ENCODE measurements at regions not wholly inside any gene's neighbourhood (a gene's known extent, or its start where the extent isn't known, plus 50 kb on each side); places are given as distances from the start of the nearest gene placed in this dataset.

DNA sequence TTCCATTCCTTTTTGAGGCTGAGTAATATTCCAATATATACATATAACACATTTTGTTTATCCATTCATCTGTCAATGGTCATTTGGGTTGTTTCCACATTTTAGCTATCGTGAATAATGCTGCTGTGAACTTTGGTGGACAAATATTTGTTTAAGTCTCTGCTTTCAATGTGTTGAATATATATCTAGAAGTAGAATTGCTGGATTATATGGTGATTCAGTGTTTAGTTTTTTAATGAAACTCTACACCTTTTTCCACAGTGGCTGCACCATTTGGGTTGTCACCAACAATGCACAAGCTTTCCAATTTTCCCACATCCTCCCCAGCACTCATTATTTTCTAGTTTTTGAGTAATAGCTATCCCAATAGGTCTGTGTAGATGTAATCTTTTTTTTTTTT, 69.5 kb downstream of the ACTBL2 start:
- Mint-ChIP-seq H3K9me3 (no peaks in the 10 kb centered on the region), H3K27ac (peak overlapping the region in 1 of 7 donors; percentile 21), H3K36me3 (no peaks in the 10 kb centered on the region), H3K4me3 (no peak overlapping the region), H3K4me1 (peaks cover 2% of the 10 kb centered on the region), H3K27me3 (ENCODE audit: low read depth in 3 of 3) (peaks cover 0 to 2% (median 0%) of the 10 kb centered on the region in 3 donors)
- no peaks in the 10 kb centered on the region for H3K79me2 ChIP-seq (ENCODE audit: insufficient read depth, low read length)
- WGBS (ENCODE audit: insufficient coverage), result no CpG with 5 or more reads among the region's 1 CpG
- no peaks in the 10 kb centered on the region for H3K27me3 ChIP-seq (ENCODE audit: control insufficient read depth in 2 of 2, insufficient read depth in 2 of 2, low read length in 2 of 2)
- no peak overlapping the region for H2AFZ ChIP-seq (ENCODE audit: insufficient read depth, low read depth, low read length, poor library complexity, severe bottlenecking)
- no peak overlapping the region for H3K4me3 ChIP-seq (replicated peaks in 1 of 3; ENCODE audit: low read depth in 2 of 3, low read length in 3 of 3)
- H3K27ac ChIP-seq (ENCODE audit: low read depth in 1 of 2, low read length in 2 of 2), result no peak overlapping the region
- no peak overlapping the region for H3K9ac ChIP-seq (ENCODE audit: insufficient read depth, low read length, poor library complexity, severe bottlenecking)
- DNase-seq, result no peak
- no peaks in the 10 kb centered on the region for H3K36me3 ChIP-seq (replicated peaks in 1 of 2; ENCODE audit: control insufficient read depth in 1 of 2, insufficient read depth in 2 of 2, low read length in 2 of 2)
- no peak overlapping the region for H3K4me2 ChIP-seq (replicated peaks; ENCODE audit: extremely low read depth, low read length, poor library complexity, severe bottlenecking)
- no peaks in the 10 kb centered on the region for H3K9me3 ChIP-seq (replicated peaks in 1 of 2; ENCODE audit: control insufficient read depth in 1 of 2, insufficient read depth in 1 of 2, low read length in 2 of 2)
- H3K4me1 ChIP-seq (ENCODE audit: control insufficient read depth in 1 of 2, insufficient read depth in 2 of 2, low read length in 2 of 2), result no peaks in the 10 kb centered on the region
- no peaks in the 10 kb centered on the region for H4K20me1 ChIP-seq (ENCODE audit: insufficient read depth, low read length)
- intact Hi-C loops (cut with micrococcal nuclease), result no loop called here
- TF ChIP-seq, protein P1, sequence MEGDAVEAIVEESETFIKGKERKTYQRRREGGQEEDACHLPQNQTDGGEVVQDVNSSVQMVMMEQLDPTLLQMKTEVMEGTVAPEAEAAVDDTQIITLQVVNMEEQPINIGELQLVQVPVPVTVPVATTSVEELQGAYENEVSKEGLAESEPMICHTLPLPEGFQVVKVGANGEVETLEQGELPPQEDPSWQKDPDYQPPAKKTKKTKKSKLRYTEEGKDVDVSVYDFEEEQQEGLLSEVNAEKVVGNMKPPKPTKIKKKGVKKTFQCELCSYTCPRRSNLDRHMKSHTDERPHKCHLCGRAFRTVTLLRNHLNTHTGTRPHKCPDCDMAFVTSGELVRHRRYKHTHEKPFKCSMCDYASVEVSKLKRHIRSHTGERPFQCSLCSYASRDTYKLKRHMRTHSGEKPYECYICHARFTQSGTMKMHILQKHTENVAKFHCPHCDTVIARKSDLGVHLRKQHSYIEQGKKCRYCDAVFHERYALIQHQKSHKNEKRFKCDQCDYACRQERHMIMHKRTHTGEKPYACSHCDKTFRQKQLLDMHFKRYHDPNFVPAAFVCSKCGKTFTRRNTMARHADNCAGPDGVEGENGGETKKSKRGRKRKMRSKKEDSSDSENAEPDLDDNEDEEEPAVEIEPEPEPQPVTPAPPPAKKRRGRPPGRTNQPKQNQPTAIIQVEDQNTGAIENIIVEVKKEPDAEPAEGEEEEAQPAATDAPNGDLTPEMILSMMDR (IDR thresholded peaks at IDR 0.05), result no peak

DNA sequence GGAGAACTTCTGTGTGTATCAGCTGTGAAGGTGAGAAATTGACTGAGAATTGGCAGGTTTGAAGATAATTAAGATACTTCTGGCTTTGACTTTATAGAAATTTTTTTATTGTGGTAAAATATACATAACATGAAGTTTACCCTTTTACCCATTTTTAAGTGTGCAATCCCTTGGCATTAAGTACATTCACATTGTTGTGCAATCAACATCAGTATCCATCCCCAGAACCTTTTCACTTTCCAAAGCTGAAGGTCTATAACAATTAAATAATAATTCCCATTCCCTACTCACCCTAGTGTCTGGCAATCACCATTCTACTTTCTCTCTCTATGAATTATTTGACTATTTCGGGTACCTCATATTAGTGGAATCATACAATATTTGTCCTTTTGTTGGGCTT, 69.9 kb downstream of the ACTBL2 start:
- Histone ChIP-seq H3K79me2 (ENCODE audit: insufficient read depth, low read length) (no peaks in the 10 kb centered on the region), H3K4me1 (ENCODE audit: control insufficient read depth in 1 of 2, insufficient read depth in 2 of 2, low read length in 2 of 2) (no peaks in the 10 kb centered on the region), H3K4me2 (replicated peaks; ENCODE audit: extremely low read depth, low read length, poor library complexity, severe bottlenecking) (no peak overlapping the region), H3K27me3 (ENCODE audit: control insufficient read depth in 2 of 2, insufficient read depth in 2 of 2, low read length in 2 of 2) (no peaks in the 10 kb centered on the region), H3K4me3 (replicated peaks in 1 of 3; ENCODE audit: low read depth in 2 of 3, low read length in 3 of 3) (no peak overlapping the region), H3K36me3 (replicated peaks in 1 of 2; ENCODE audit: control insufficient read depth in 1 of 2, insufficient read depth in 2 of 2, low read length in 2 of 2) (no peaks in the 10 kb centered on the region), H3K9me3 (replicated peaks in 1 of 2; ENCODE audit: control insufficient read depth in 1 of 2, insufficient read depth in 1 of 2, low read length in 2 of 2) (no peaks in the 10 kb centered on the region), H3K27ac (ENCODE audit: low read depth in 1 of 2, low read length in 2 of 2) (no peak overlapping the region), H3K9ac (ENCODE audit: insufficient read depth, low read length, poor library complexity, severe bottlenecking) (no peak overlapping the region), H2AFZ (ENCODE audit: insufficient read depth, low read depth, low read length, poor library complexity, severe bottlenecking) (no peak overlapping the region), H4K20me1 (ENCODE audit: insufficient read depth, low read length) (no peaks in the 10 kb centered on the region)
- peaks cover 0 to 2% (median 0%) of the 10 kb centered on the region in 3 donors for H3K27me3 Mint-ChIP-seq (ENCODE audit: low read depth in 3 of 3)
- DNase-seq, result no peak
- H3K4me3 Mint-ChIP-seq, result no peak overlapping the region
- peaks cover 5% of the 10 kb centered on the region for H3K4me1 Mint-ChIP-seq
- WGBS (ENCODE audit: insufficient coverage), result no CpG with 5 or more reads among the region's 1 CpG
- no peaks in the 10 kb centered on the region for H3K9me3 Mint-ChIP-seq
- no peaks in the 10 kb centered on the region for H3K36me3 Mint-ChIP-seq
- no peak overlapping the region for H3K27ac Mint-ChIP-seq
- intact Hi-C loops (cut with micrococcal nuclease), result no loop called here
- TF ChIP-seq, protein P1 (IDR thresholded peaks at IDR 0.05), result no peak
